ENCODE measurements at regions not wholly inside any gene's neighbourhood (a gene's known extent, or its start where the extent isn't known, plus 50 kb on each side); places are given as distances from the start of the nearest gene placed in this dataset.

- Histone ChIP-seq H3K9me3 (ENCODE audit: low read length) (no peaks in the 10 kb centered on the region), H3K9me2 (ENCODE audit: insufficient read depth, low read length) (no peaks in the 10 kb centered on the region), H3K4me2 (ENCODE audit: low read length) (no peak overlapping the region), H3K79me2 (replicated peaks; ENCODE audit: insufficient read depth, low read length) (no peaks in the 10 kb centered on the region), H3K27me3 (ENCODE audit: insufficient read depth, low read depth, low read length) (no peaks in the 10 kb centered on the region), H3K9ac (ENCODE audit: low read length) (no peak overlapping the region), H3K36me3 (ENCODE audit: insufficient read depth, low read length) (no peaks in the 10 kb centered on the region), H3K4me3 (ENCODE audit: low read length) (no peak overlapping the region), H4K20me1 (ENCODE audit: insufficient read depth) (no peaks in the 10 kb centered on the region), H3F3A (ENCODE audit: insufficient read depth, low read length, poor library complexity, severe bottlenecking) (no peaks in the 10 kb centered on the region), H3K27ac (ENCODE audit: low read length) (no peak overlapping the region), H2AFZ (ENCODE audit: low read depth, low read length) (no peak overlapping the region)
- TF ChIP-seq EZH2 (IDR thresholded peaks at IDR 0.05; ENCODE audit: borderline replicate concordance, insufficient read depth, low read length, poor library complexity, severe bottlenecking) = no peak
- no peak for TF ChIP-seq RAD21 (conservative IDR thresholded peaks at IDR 0.05)
- TF ChIP-seq POLR2AphosphoS5 (IDR thresholded peaks at IDR 0.05) = no peak
- TF ChIP-seq MXI1 (conservative IDR thresholded peaks at IDR 0.05; ENCODE audit: poor library complexity, severe bottlenecking) = no peak
Observed at GRCh38 chr5:45796959-45797553, 100.9 kb upstream of the HCN1 start.

GRCh38 chr5:45795458-45795857 lies 99.3 kb upstream of the HCN1 start:
- H3K9ac ChIP-seq (ENCODE audit: low read length) = no peak overlapping the region

More at GRCh38 chr5:45795458-45795857, 99.3 kb upstream of the HCN1 start:
- Histone ChIP-seq H3K4me3 (ENCODE audit: low read length) (no peak overlapping the region), H3K4me2 (ENCODE audit: low read length) (no peak overlapping the region), H3F3A (ENCODE audit: insufficient read depth, low read length, poor library complexity, severe bottlenecking) (no peaks in the 10 kb centered on the region), H3K27me3 (ENCODE audit: insufficient read depth, low read depth, low read length) (no peaks in the 10 kb centered on the region), H4K20me1 (ENCODE audit: insufficient read depth) (no peaks in the 10 kb centered on the region), H3K9me3 (ENCODE audit: low read length) (no peaks in the 10 kb centered on the region), H3K36me3 (ENCODE audit: insufficient read depth, low read length) (no peaks in the 10 kb centered on the region), H3K79me2 (replicated peaks; ENCODE audit: insufficient read depth, low read length) (no peaks in the 10 kb centered on the region), H2AFZ (ENCODE audit: low read depth, low read length) (no peak overlapping the region), H3K9me2 (ENCODE audit: insufficient read depth, low read length) (no peaks in the 10 kb centered on the region), H3K27ac (ENCODE audit: low read length) (no peak overlapping the region)
- TF ChIP-seq RAD21 (conservative IDR thresholded peaks at IDR 0.05) (no peak), SMC3 (conservative IDR thresholded peaks at IDR 0.05; ENCODE audit: poor library complexity) (no peak), EZH2 (IDR thresholded peaks at IDR 0.05; ENCODE audit: borderline replicate concordance, insufficient read depth, low read length, poor library complexity, severe bottlenecking) (no peak), REST (IDR thresholded peaks at IDR 0.05; ENCODE audit: borderline replicate concordance) (no peak), MXI1 (conservative IDR thresholded peaks at IDR 0.05; ENCODE audit: poor library complexity, severe bottlenecking) (no peak), CTCF (IDR thresholded peaks at IDR 0.05; ENCODE audit: poor library complexity, severe bottlenecking) (no peak), POLR2AphosphoS5 (IDR thresholded peaks at IDR 0.05) (no peak), TAF1 (IDR thresholded peaks at IDR 0.05; ENCODE audit: low read depth) (no peak), EP300 (conservative IDR thresholded peaks at IDR 0.05; ENCODE audit: poor library complexity, severe bottlenecking) (no peak)
